ENCODE measurements at regions not wholly inside any gene's neighbourhood (a gene's known extent, or its start where the extent isn't known, plus 50 kb on each side); places are given as distances from the start of the nearest gene placed in this dataset.
A peak's percentile ranks its signal among the peaks of the same experiment; 100 is the strongest.
"Not testable (repeated sequence)": the region's sequence is repeated elsewhere in the genome, so short reads cannot be mapped to it uniquely, and the experiment has no call there.

- no peak for DNase-seq
Observed at GRCh38 chr1:221029981-221030649, 150.9 kb downstream of the HLX start.

DNA sequence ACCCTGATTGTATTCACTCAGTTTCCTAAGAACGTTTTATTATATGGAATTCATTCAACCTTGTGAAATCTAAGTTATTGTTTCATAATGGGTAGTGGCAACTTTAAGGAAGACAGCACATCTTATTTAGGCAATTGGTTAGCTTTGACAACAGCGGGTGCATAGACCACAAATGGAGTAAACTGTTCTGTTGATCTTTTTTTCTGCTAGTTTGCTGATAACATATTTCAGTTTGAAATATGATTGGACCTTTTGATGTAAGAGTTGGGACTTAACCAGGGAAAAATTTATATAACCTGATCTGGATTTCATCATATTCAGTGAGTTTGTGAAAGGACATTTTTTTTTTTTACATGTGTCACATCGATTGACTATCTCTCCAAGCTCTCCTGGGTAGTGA is 151.7 kb downstream of the HLX start:
- no peak for DNase-seq

- no peak for DNase-seq
Observed at GRCh38 chr1:221031458-221032203, 152.4 kb downstream of the HLX start.

DNA sequence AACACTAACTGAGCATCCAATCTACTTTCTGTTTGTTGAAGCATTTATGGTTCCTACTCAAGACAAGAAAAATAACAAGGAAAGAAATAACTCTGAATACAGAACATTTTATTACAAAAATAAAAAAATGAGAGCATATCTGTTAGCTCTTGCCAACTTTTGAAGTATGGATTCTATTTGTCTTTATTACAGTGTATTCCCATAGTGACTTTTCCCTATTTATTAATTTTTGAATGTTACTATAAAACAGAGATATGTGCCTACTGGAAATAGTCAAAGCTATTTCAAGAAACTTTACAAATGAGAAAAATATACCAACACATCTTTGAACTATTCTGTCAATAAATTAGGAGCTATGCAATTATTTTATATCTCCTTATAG is 153.0 kb downstream of the HLX start:
- DNase-seq: no peak

DNA sequence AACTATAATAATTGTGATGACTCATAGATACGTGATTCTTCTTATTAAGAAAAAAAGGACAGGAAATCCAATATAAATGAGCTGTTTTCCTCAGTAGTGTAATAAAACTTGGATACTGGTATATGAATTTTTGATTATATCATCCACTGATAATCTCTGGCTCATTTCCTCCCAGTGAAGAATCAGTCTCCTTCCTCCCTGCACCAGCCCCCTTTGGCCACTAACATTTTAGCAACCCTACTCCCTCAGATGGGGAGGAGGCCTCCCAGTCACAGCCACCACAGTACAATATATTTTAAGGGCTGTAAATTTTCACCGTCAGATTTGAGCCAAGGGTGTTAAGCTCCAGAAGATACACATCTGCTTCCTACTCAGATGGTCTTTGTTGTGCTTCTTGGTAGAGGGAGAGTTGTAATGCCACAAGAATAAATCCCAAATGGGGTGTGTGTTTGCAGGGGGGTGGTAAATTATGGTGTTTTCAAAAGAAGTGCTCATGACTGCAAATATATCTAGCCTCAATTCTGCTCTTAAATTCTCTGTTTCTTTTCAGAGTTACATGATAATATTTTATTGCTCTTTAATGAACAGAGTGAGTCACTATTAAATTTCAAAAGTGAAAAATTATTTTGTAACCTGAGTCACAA is 153.5 kb downstream of the HLX start:
- no peak for DNase-seq

- DNase-seq: peak; percentile 9
Observed at GRCh38 chr1:221035662-221036153, 156.5 kb downstream of the HLX start.

DNA sequence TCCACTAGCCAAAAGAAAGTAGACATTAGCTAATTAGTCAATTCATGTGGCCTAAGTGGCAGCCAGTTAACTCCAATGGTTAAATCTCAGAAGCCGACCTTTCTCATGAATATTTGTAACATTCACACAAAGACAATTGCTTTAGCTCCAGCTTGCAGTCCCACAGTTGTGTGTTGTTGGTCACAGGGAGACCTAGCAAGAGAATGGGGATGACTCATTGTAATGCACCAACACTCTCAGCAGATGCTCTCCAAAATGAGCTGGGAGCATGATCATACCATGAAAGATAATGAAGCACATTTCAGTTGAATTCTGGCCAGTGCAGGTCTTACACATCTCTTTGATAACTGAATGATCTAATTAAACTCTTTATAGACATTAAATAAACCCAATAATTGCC is 160.4 kb downstream of the HLX start:
- DNase-seq: no peak

DNA sequence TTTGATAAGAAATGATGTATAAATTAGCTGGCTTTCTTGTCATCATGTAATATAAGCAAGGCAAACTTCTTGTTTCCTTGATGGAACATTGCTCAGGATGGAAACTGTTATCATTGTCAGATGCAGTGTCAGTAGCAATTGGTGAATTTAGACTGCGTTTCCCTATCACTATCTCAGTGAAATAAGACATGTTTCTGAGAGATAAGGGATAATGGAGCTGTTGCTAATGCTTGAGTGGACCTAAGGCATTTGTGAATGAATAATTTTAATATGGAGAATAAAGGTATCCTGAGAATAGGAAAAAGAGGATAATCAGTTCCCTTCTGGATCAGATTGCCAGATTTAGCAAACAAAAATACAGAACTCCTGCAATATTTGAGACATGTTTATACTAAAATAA is 160.9 kb downstream of the HLX start:
- no peak for DNase-seq

- DNase-seq: no peak
Observed at GRCh38 chr1:221040691-221041285, 161.5 kb downstream of the HLX start.

DNA sequence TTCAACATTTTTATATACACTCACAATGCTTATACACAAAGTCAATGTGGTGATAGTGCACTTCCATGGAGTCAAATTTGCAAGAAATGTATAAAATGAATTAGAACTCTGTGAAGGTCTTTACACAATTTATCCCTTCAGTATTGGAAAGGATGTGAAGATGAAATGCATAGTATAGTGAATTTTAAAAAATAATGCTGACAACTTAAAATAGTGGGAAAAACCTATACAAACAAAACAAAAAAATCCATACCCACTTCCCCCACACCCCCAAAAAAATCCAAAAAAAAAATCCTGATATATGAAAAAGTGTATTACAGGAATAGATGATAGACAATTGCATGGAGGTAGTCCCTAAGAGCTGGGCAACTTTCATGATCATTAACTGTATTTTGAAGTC is 165.3 kb downstream of the HLX start:
- no peak for DNase-seq

DNA sequence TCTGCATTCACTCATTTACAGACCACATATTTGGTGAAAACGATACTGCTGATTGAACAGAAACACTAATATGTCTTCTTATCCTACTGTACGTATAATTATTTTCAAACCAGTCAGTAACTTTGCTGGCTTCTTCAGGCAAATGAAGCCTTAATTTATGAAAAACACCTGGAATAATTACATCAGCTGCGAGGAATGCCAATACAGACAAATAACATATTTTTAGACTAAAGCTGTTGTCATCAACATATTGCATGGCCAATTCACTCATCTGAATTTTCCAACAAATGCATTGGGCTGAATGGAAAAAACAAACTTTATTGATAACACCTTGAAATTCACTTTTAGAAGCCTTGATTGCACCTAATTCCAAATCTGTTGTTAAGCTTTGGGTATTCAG is 165.9 kb downstream of the HLX start:
- no peak for DNase-seq

- DNase-seq: peak; percentile 32
Observed at GRCh38 chr1:221045842-221046831, 166.9 kb downstream of the HLX start.

GRCh38 chr1:221051391-221051790 is 172.1 kb downstream of the HLX start:
- not testable (repeated sequence) for DNase-seq

DNA sequence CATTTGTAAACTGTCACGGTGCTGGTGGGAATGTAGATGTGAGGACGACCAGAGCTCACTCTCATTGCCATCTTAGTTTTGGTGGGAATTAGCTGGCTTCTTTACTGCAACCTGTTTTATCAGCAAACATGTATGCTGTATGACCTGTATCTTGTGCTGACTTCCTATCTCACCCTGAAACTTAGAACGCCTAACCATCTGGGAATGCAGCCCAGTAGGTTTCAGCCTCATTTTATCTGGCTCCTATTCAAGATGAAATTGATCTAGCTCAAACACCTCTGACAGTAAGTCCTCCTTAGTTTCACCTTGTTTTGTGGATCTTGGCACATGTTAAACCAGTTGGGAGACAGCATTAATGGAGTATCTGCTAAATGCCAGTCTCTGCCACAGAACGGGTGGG is 174.6 kb downstream of the HLX start:
- DNase-seq: no peak

DNA sequence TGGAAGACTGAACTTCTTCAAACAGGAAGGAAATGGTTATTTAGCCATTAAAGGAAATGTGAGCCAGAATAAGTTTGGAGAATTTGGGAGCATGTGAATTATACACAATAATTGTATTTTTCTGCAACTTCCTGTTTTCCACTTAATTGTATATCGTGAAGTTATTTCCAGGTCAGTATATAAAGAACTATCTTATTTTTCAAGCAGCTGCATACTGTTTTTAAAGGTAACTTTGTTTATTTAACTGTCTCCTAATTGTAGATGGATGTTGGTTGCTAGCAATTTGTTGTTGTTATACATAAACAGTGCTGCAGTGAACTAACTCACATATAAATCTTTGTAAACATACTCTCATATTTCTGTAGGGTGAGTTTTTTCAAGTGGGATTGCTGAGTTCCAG is 180.3 kb downstream of the HLX start:
- no peak for DNase-seq

DNA sequence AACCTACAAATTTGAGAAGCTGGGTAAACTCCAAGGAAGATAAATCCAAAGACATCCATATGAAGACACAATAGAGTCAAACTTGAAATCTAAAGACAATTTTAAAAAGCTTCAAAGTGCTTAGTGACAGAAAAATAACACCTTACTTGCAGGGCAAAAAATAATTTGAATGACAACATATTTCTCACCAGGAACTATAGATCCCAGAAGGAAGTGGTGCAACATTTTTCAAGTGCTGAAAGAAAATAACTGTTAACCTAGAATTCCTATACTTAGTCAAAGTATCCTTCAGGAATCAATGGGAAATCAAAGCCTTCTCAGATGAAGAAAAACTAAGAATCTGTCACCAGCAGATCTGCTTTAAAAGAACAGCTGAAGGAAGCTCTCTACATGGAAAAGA is 184.4 kb downstream of the HLX start:
- no peak for DNase-seq

DNA sequence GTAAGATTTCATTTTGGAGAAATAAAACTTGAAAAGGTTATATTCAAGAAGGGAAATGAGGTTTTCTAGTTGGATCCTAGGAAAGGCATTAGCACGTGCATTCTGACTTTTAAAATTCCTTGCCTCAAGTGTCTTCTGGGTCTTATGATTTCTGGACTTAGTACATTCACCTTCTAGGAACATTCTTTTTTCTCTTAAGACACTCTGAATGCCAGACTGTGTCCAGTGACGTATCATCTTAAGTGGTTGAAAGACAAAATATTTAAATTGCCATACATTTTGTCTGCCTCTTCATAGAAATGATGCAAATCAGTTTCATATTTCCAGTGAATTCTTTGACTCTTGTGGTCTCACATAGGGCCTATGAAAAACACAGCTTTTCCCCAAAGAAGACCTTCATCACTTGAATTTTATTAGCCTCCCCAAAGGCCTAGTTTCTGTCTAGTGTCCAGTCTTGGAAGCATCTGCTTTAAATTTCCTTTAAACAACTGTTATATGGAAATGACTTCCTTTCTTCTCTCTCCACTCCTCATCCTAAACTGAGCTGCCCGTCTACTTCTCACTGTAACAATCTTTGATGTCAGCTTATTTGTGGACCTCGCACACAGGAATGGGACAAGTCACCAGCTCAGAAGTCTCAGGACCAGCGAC is 187.2 kb downstream of the HLX start:
- DNase-seq: no peak

- no peak for DNase-seq
Observed at GRCh38 chr1:221067721-221068120, 188.5 kb downstream of the HLX start.

- DNase-seq: peak; percentile 50
Observed at GRCh38 chr1:221069178-221069903, 190.1 kb downstream of the HLX start.

DNA sequence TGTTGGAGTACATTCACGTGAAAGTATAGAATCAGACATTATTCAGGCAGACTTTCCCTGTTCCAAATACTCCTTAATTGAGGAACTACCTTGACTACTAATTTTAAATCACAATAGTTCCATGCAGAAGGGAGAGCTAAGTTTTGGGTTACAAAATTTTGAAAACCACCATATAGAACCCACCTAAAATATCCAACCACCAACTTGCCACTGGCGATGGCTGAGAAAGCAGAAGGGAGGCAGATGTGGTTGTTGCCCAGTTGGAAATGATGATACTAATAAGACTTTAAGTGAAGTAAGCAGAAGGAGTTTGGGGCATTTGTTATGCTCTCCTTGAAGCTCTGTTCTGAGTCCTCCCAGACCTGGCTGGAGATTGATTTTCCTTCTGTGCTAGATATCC is 190.7 kb downstream of the HLX start:
- no peak for DNase-seq

DNA sequence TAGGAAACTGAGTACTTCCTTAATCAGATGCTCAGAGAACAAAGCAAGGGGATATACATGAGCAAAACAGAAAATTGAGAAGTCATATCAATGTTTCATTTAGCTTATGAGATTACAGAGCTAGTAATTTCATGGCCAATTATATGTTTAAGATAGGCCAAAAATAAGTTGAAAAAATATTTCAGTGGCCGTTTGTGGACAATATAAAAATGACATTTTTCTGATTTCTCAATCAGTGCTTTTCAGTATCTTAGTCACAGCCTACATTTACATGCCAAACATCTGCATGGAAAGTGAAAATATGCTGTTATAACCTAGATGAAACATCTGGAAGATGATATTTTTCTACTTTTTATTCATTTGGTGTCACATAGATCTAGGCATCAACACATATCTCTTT is 192.5 kb downstream of the HLX start:
- DNase-seq: no peak
